ENCODE measurements at regions not wholly inside any gene's neighbourhood (a gene's known extent, or its start where the extent isn't known, plus 50 kb on each side); places are given as distances from the start of the nearest gene placed in this dataset.

DNA sequence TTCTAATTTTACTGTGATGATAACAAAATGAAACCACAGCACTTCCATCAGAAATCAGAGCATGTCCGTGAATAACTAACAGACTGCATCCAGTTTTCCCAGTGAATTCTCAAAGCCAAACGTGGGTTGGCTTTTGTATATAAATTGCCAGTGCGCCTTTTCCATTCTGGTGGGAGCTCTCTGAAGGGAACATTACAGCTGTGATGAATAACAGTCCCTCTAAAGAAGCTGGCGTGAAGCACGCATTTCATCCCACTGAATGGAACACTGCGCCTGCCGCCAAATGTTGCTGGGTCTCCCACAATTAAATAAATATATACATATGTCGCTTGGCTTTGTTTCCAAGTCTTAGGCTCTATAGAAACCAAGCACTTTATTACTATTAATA lies 113.0 kb upstream of the PFN2 start:
- H3K27ac ChIP-seq: no peak overlapping the region
- intact Hi-C loops (cut with DNase I; ENCODE audit: low total_unique reads): no loop called here
- DNase-seq (ENCODE audit: low spot score in 2 of 2): no peak
- no peaks in the 10 kb centered on the region for H3K36me3 ChIP-seq
- H3K27me3 ChIP-seq: no peaks in the 10 kb centered on the region
- H3K9me3 ChIP-seq: no peaks in the 10 kb centered on the region
- H3K4me3 ChIP-seq: peak overlapping the region; percentile 20 to 34 (median 23)
- peaks cover 0 to 8% of the 10 kb centered on the region in 2 donors for H3K4me1 ChIP-seq
- TF ChIP-seq POLR2A (IDR thresholded peaks at IDR 0.05): no peak
- TF ChIP-seq, protein P1, sequence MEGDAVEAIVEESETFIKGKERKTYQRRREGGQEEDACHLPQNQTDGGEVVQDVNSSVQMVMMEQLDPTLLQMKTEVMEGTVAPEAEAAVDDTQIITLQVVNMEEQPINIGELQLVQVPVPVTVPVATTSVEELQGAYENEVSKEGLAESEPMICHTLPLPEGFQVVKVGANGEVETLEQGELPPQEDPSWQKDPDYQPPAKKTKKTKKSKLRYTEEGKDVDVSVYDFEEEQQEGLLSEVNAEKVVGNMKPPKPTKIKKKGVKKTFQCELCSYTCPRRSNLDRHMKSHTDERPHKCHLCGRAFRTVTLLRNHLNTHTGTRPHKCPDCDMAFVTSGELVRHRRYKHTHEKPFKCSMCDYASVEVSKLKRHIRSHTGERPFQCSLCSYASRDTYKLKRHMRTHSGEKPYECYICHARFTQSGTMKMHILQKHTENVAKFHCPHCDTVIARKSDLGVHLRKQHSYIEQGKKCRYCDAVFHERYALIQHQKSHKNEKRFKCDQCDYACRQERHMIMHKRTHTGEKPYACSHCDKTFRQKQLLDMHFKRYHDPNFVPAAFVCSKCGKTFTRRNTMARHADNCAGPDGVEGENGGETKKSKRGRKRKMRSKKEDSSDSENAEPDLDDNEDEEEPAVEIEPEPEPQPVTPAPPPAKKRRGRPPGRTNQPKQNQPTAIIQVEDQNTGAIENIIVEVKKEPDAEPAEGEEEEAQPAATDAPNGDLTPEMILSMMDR (IDR thresholded peaks at IDR 0.05): no peak
- no peak for TF ChIP-seq POLR2AphosphoS5 (IDR thresholded peaks at IDR 0.05)

DNA sequence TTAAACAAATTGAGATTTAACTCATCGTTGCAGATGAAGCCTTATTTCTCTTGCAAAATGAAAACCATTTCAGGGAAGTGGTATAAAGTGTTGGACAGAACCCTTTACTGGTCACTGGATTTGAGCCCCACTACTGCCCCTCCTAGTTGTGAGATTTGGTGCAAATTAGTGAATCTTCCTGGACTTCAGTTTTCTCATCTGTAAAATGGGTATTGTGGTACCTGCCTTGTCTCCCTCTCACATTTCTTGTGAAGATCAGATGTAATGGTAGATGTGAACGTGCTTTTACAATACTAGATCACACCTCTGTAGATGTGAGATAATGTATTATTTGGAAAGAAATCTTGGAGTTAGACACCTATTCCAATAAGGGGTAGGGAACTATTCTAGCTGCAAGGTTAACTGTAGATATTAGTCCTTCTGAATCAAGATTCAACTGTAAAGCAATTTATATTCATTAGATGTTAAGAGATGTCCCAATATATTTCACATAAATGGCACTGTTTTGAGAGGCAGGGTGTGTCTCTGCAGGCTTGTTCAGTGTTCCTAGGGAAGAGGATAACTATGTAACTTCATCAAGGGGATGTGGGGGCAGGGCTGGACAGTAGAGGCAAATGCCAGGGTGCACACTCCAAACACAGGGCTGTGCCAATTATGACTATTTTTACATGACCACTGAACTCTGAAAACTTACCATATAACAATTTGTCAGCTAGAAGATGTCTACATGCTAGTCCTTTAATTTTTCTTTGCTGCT lies 112.4 kb upstream of the PFN2 start:
- Histone ChIP-seq H3K4me1 (peaks cover 0 to 8% of the 10 kb centered on the region in 2 donors), H3K9me3 (no peaks in the 10 kb centered on the region), H3K27ac (no peak overlapping the region), H3K4me3 (peak overlapping the region; percentile 20 to 34 (median 23)), H3K27me3 (no peaks in the 10 kb centered on the region), H3K36me3 (no peaks in the 10 kb centered on the region)
- intact Hi-C loops (cut with DNase I; ENCODE audit: low total_unique reads): no loop called here
- TF ChIP-seq POLR2AphosphoS5 (IDR thresholded peaks at IDR 0.05) (no peak), POLR2A (IDR thresholded peaks at IDR 0.05) (no peak)
- DNase-seq (ENCODE audit: low spot score in 2 of 2): no peak

DNA sequence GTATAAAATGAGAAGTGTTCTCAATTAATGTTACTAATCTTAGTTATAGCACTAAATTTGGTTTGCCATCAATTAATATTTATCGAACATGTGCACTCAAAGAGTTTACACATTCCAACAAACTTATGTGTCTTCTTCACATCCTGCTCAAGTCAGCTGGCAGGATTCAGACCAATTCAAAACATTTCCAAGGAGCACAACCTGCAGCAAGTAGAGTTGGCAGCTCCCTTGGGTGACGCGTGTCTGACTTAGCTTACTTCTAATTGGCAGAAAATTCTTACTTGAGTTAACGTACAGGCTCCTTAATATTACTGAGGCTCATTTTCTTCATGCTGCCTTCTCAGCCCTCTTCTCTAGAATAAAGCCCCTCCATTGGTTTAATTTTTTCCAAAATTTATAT lies 110.4 kb upstream of the PFN2 start:
- H3K4me3 ChIP-seq: no peak overlapping the region
- intact Hi-C loops (cut with DNase I; ENCODE audit: low total_unique reads): no loop called here
- H3K36me3 ChIP-seq: no peaks in the 10 kb centered on the region
- H3K9me3 ChIP-seq: peaks cover 5 to 8% of the 10 kb centered on the region in 2 donors
- peaks cover 0 to 8% of the 10 kb centered on the region in 2 donors for H3K4me1 ChIP-seq
- no peak for DNase-seq (ENCODE audit: low spot score in 2 of 2)
- H3K27ac ChIP-seq: no peak overlapping the region
- TF ChIP-seq POLR2AphosphoS5 (IDR thresholded peaks at IDR 0.05) (no peak), POLR2A (IDR thresholded peaks at IDR 0.05) (no peak)
- no peaks in the 10 kb centered on the region for H3K27me3 ChIP-seq

DNA sequence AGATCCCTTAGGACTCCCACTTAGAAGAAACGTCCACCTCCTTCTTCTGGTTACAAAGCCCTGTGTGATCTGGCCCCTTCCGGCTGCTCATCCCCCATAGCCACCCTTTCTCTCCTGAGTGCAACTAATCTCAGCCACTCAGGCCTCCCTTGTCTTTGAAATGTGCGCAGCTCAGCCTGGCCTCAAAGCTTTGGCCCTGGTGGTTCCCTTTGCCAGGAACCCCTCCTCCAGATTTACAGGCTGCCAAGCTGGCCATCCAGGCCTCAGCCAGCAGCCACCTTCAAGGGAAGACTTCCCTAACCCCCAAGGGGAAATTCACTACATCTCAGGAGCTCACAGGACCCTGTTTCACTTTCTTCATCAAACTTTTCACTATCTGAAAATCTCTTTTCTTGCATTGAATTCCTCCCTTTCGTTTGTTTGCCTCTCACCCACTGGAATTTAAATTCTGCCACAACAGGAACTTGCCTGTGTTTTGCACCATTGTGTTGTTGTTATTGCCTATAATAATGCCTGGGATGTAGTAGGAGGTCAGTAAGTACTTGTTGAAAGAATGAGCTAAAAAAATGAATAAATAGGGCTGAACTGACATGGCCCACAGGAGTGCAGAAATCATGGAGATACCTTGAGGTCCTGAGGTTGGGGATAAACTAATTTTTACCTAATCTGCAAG lies 109.5 kb upstream of the PFN2 start:
- TF ChIP-seq POLR2AphosphoS5 (IDR thresholded peaks at IDR 0.05) (no peak), POLR2A (IDR thresholded peaks at IDR 0.05) (no peak)
- TF ChIP-seq, protein P1 (IDR thresholded peaks at IDR 0.05): no peak
- DNase-seq (ENCODE audit: low spot score in 2 of 2): no peak
- Histone ChIP-seq H3K27ac (peak overlapping the region; percentile 56 to 72), H3K4me3 (no peak overlapping the region), H3K36me3 (no peaks in the 10 kb centered on the region), H3K4me1 (peaks cover 0 to 8% of the 10 kb centered on the region in 2 donors), H3K9me3 (peaks cover 5 to 13% of the 10 kb centered on the region in 2 donors), H3K27me3 (no peaks in the 10 kb centered on the region)
- intact Hi-C loops (cut with DNase I; ENCODE audit: low total_unique reads): no loop called here

DNA sequence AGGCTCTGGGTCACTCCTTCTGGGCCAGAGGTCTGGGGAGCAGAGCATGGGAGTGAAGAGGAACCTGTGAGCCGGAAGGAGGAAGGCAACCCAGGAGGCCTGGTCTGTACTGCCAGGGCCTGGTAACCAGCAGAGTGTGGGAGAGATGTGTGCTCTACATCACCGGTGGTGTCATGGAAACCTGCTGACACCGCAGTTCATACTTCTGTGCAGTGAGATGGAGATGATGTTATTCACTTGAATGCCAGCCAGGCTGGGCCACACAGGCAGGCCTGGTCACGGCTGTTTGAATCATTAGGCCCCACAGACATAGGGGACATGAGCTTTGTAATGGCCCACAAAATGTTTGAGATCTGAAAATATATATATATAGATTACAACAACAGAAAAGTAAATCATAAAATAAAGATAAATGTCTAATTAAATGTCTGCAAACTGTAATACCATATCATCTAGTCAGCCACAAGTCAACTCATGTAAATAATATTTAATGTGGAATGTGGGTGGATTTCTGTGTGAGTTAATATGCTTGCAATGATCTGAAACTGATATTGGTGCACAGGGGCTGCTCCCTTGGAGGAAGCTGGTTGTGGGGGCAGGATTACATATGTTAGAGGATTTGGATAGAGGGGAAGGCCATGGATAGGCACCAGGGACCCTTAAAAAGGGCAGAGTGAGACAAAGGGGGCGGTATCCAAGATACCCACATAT lies 108.5 kb upstream of the PFN2 start:
- H3K4me1 ChIP-seq: peaks cover 0 to 8% of the 10 kb centered on the region in 2 donors
- TF ChIP-seq, protein P1 (IDR thresholded peaks at IDR 0.05): no peak
- TF ChIP-seq POLR2AphosphoS5 (IDR thresholded peaks at IDR 0.05) (no peak), POLR2A (IDR thresholded peaks at IDR 0.05) (no peak)
- no peaks in the 10 kb centered on the region for H3K36me3 ChIP-seq
- no peak for DNase-seq (ENCODE audit: low spot score in 2 of 2)
- H3K9me3 ChIP-seq: peaks cover 5 to 13% of the 10 kb centered on the region in 2 donors
- intact Hi-C loops (cut with DNase I; ENCODE audit: low total_unique reads): loop anchor here (5.0 kb wide), 1 partner anchor 382 kb away; no protein-coding TSS in a partner anchor
- H3K27ac ChIP-seq: peak overlapping the region; percentile 56 to 72
- no peaks in the 10 kb centered on the region for H3K27me3 ChIP-seq
- no peak overlapping the region for H3K4me3 ChIP-seq
